Gastroesophageal sphincter (tissue), 3 donors: ENCODE measurements at regions not wholly inside any gene's neighbourhood (a gene's known extent, or its start where the extent isn't known, plus 50 kb on each side); places are given as distances from the start of the nearest gene placed in this dataset.

Experiments used
- CTCF ChIP-seq, 4 experiments: fragments of 200-600 bp in 2 of 4; fragments of 450-650 bp in 2 of 4; sonication (generic) in 1 of 4; IDR thresholded peaks; one replicate each; pipeline ENCODE4 v1.5.1; 2017 to 2019; ENCODE audit warnings: antibody characterized with exemption in 4 of 4, mild to moderate bottlenecking in 2 of 4, moderate library complexity in 2 of 4
- POLR2A ChIP-seq, 2 donors: fragments of 450-650 bp; IDR thresholded peaks; one replicate each; pipeline ENCODE4 v1.6.1; 2017; ENCODE audit warnings: antibody characterized with exemption in 2 of 2, mild to moderate bottlenecking in 2 of 2, moderate library complexity in 1 of 2

- TF ChIP-seq CTCF (IDR thresholded peaks at IDR 0.05) (no peak), POLR2A (IDR thresholded peaks at IDR 0.05) (no peak)
Observed at GRCh38 chr4:81914623-81915022, 442.9 kb upstream of the RASGEF1B start.
